NCI-H748 treated with DMSO at 0.1 percent for 48 hours (cell line): ENCODE measurements at regions not wholly inside any gene's neighbourhood (a gene's known extent, or its start where the extent isn't known, plus 50 kb on each side); places are given as distances from the start of the nearest gene placed in this dataset.

ENCODE experiments used
- DNase-seq: peaks from one replicate; lab custom pipeline; 2025; lab: John Stamatoyannopoulos, UW

- DNase-seq: no peak
Measured at GRCh38 chr3:109903100-109903499, 565.8 kb upstream of the DPPA4 start.

- DNase-seq: no peak
Measured at GRCh38 chr3:109910772-109911171, 573.4 kb upstream of the DPPA4 start.

- DNase-seq: no peak
Measured at GRCh38 chr3:109918740-109919139, 581.4 kb upstream of the DPPA4 start.

- DNase-seq: no peak
Measured at GRCh38 chr3:109920749-109921148, 583.4 kb upstream of the DPPA4 start.

- DNase-seq: no peak
Measured at GRCh38 chr3:109921509-109921908, 584.2 kb upstream of the DPPA4 start.

GRCh38 chr3:109922856-109923255 lies 585.5 kb upstream of the DPPA4 start:
- DNase-seq: no peak

GRCh38 chr3:109923431-109923830 lies 586.1 kb upstream of the DPPA4 start:
- DNase-seq: no peak

- no peak for DNase-seq
Measured at GRCh38 chr3:109924196-109924595, 586.9 kb upstream of the DPPA4 start.

- DNase-seq: no peak
Measured at GRCh38 chr3:109926376-109926775, 589.0 kb upstream of the DPPA4 start.

- DNase-seq: no peak
Measured at GRCh38 chr3:109927161-109927560, 589.8 kb upstream of the DPPA4 start.

- no peak for DNase-seq
Measured at GRCh38 chr3:109927726-109928125, 590.4 kb upstream of the DPPA4 start.

- DNase-seq: no peak
Measured at GRCh38 chr3:109930582-109930981, 593.2 kb upstream of the DPPA4 start.

- DNase-seq: no peak
Measured at GRCh38 chr3:109933576-109933975, 596.2 kb upstream of the DPPA4 start.

GRCh38 chr3:109939817-109940216 lies 602.5 kb upstream of the DPPA4 start:
- DNase-seq: no peak

- DNase-seq: no peak
Measured at GRCh38 chr3:109943181-109943580, 605.8 kb upstream of the DPPA4 start.

GRCh38 chr3:109944836-109945235 lies 607.5 kb upstream of the DPPA4 start:
- DNase-seq: no peak

GRCh38 chr3:109952924-109953323 lies 615.6 kb upstream of the DPPA4 start:
- DNase-seq: no peak

- peak; percentile 88 for DNase-seq
Measured at GRCh38 chr3:109963831-109964230, 626.5 kb upstream of the DPPA4 start.

GRCh38 chr3:109973733-109974132 lies 636.4 kb upstream of the DPPA4 start:
- no peak for DNase-seq

GRCh38 chr3:109977897-109978296 lies 640.6 kb upstream of the DPPA4 start:
- no peak for DNase-seq

- no peak for DNase-seq
Measured at GRCh38 chr3:109982201-109982600, 644.9 kb upstream of the DPPA4 start.

GRCh38 chr3:109984976-109985375 lies 647.6 kb upstream of the DPPA4 start:
- no peak for DNase-seq

- no peak for DNase-seq
Measured at GRCh38 chr3:109985943-109986555, 648.7 kb upstream of the DPPA4 start.

GRCh38 chr3:109994853-109995252 lies 657.5 kb upstream of the DPPA4 start:
- no peak for DNase-seq

- no peak for DNase-seq
Measured at GRCh38 chr3:109995377-109995776, 658.0 kb upstream of the DPPA4 start.
